ENCODE measurements at regions not wholly inside any gene's neighbourhood (a gene's known extent, or its start where the extent isn't known, plus 50 kb on each side); places are given as distances from the start of the nearest gene placed in this dataset.

DNA sequence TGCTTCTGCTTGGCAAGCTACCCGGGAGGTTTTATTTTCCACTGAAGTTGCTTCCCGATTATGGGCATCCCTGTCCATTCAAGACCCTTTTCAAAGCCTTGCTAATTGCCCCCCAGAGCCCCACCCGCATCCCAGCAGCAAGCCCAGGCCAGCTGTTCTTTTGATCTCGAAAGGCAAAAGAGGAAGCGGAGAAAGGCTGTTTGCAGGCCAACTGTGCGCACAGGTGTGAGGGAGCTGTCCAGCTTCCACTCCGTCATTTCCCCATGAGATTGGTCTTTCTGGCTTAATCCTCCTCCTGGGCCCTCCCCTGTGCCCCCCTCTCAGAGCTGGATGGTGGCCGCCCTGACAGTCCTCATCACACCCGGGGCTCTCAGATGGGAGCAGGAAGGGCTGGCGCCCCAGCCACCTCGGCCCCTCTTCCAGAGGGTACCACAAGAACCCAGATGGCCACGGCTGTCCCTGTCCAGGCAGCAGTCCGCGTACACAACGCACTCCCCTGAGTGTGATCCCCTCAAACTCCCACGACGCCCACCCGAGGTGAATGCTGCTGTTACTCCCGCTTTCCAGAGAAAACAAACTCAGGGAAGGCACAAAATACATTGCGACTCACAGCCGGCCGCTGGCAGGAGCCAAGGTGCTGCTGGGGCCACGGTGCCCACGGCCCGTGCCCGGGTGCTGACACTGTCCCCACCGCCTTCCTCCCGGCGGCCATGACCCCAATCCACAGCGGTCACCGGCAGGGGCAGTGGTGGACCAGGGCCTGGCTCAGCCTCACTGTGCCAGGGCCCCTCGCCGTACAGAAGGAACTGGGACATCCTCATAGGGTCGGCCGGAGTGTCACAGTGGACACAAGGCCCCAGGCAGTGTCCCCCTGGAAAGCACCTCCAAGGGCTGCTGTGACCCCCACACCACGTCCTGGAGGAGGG is 121.9 kb downstream of the CRYAA start:
- FAIRE-seq (no peak), DNase-seq (ENCODE audit: insufficient read length, low spot score) (no peak)
- no peak for TF ChIP-seq CTCF (IDR thresholded peaks at IDR 0.05; ENCODE audit: insufficient read depth, missing control alignments)

GRCh38 chr21:43289966-43290365 is 121.2 kb downstream of the CRYAA start:
- DNase-seq (ENCODE audit: insufficient read length, low spot score) (no peak), FAIRE-seq (no peak)
- no peak for TF ChIP-seq CTCF (IDR thresholded peaks at IDR 0.05; ENCODE audit: insufficient read depth, missing control alignments)

DNA sequence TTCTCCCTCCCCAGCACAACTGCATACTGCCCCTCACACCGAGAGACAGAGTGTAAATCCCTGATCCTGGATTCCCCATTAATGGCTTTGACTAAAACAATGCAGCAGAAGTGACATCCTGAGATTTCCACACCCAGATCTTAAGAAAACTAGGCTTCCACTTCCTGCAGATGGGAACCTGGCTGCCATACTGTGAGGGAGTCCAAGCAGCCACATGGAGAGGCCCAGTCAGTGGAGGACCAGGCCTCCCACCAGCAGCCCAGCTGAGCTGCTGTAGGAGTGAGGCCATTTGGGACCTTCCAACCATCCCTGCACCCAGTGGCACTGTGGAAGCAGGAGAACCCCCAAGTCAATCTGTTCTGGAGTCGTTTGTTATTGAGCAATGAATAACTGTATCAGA is 120.6 kb downstream of the CRYAA start:
- no peak for DNase-seq (ENCODE audit: insufficient read length, low spot score)
- no peak for FAIRE-seq
- TF ChIP-seq CTCF (IDR thresholded peaks at IDR 0.05; ENCODE audit: insufficient read depth, missing control alignments): no peak

DNA sequence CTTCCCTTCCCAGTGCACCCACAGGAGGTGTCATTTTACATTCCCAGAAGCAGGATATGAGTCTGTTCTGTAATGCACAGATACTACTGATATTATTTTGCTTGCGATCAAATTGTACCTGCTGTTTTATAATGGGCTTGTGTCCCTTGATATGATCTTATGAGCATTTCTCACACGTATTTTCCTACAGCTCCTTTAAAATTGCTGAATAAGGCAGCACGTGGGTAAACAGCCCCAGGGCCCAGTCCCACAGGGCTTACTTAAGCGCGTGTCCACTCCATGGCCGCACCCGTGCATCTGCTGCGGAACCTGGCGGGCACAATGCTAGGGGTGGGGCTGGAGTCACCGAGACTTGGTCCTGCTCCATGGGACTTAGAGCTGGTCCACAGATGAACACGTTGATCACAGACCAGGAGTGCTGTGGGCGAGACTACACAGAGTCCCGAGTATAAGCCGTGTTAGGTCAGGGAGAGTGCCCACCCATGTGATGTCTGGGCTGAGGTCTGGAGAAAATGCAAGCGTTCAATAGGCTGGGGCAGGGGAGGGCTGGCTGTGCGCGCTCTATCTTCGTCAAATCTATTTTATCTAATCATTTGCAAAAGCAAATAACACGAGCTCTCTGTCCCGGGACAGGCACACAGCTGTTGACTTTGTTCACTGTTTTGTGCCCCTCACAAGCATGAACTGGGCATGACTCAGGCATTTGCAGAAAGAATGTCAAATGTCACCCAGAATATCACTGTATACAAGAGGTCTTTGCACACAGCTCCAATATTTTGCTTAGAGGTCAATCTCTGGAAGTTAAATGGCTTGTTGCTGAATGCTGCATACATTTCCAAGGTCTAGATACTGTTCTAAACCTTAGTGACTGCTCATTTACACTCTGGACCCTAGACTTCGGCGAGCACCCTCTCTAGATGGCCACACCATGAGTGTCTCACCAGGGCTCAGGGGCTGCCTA is 119.3 kb downstream of the CRYAA start:
- no peak for FAIRE-seq
- TF ChIP-seq CTCF (IDR thresholded peaks at IDR 0.05; ENCODE audit: insufficient read depth, missing control alignments): no peak
- DNase-seq (ENCODE audit: insufficient read length, low spot score): no peak

DNA sequence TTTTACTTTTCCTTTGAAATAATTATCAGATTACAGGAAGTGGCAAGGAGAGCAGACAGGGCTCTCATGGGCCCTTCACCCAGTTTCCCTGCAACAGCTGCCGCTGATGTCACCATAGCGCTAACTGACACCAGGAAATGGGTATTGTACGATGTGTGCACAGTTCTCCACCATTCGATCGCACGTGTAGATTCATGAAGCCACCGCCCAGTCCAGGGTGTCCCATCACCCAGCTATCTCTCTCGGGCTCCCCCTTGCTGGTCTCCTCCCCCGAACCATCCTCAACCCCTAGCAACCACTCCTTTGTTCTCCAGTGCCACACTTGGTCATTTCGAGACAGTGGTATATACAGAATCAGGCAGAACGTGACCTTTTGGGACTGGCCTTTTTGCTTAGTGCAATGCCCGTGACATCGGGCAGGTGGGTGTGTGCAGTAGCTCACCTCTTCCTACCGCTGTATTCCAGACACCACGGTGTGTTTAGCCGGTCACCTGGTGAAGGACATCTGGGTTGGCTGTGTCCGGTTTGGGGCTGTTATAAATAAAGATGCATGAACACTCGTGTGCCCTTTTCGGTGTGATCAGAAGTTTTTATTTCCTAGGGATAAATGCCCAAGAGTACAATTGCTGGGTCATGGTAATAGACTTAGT is 118.4 kb downstream of the CRYAA start:
- no peak for TF ChIP-seq CTCF (IDR thresholded peaks at IDR 0.05; ENCODE audit: insufficient read depth, missing control alignments)
- FAIRE-seq (no peak), DNase-seq (ENCODE audit: insufficient read length, low spot score) (no peak)

GRCh38 chr21:43286196-43286595 is 117.4 kb downstream of the CRYAA start:
- TF ChIP-seq CTCF (IDR thresholded peaks at IDR 0.05; ENCODE audit: insufficient read depth, missing control alignments): no peak
- DNase-seq (ENCODE audit: insufficient read length, low spot score) (no peak), FAIRE-seq (no peak)

Data from D721Med (cell line).